B cell (primary cell): ENCODE measurements at regions not wholly inside any gene's neighbourhood (a gene's known extent, or its start where the extent isn't known, plus 50 kb on each side); places are given as distances from the start of the nearest gene placed in this dataset.

Experiments
- ATAC-seq: fragments of 200-7000 bp; cut with Tn5 transposase; one replicate; pipeline ENCODE4 v1.10.0; 2021; ENCODE audit warnings: low read depth, mild to moderate bottlenecking, moderate number of reproducible peaks, moderate library complexity
- CTCF ChIA-PET: fragments of 350-600 bp; sonication (Branson Sonifier 250); formaldehyde crosslinking; loops from one replicate; lab custom pipeline; 2021; ENCODE audit warnings: antibody characterized with exemption, inconsistent platforms; lab: Charles Lee
- POLR2A ChIA-PET: fragments of 350-600 bp; sonication (Branson Sonifier 250); formaldehyde crosslinking; loops from one replicate; lab custom pipeline; 2021; ENCODE audit warnings: antibody characterized with exemption; lab: Charles Lee
- DNase-seq: peaks from one replicate; pipeline ENCODE4 v3.0.0; 2013
- H2AFZ ChIP-seq: 2 replicates; pipeline ENCODE4 v1.6.1; 2012; ENCODE audit warnings: mild to moderate bottlenecking, low read depth, low read length; ENCODE audit not compliant: insufficient read depth, poor library complexity, severe bottlenecking
- H3K27ac ChIP-seq, 2 donors: 1 replicate in 1 of 2; 2 replicates in 1 of 2; pipeline ENCODE4 v1.5.1; 2012 to 2013; ENCODE audit warnings: low read length in 2 of 2, mild to moderate bottlenecking in 2 of 2, moderate library complexity in 1 of 2
- H3K27me3 ChIP-seq, 4 experiments: fragments of 200-600 bp in 1 of 4; sonication (generic) in 1 of 4; replicated peaks in 1 of 4; 1 replicate in 2 of 4; 2 replicates in 2 of 4; pipeline versions ENCODE4 v1.6.1 to v1.7.0; 2013 to 2016; ENCODE audit warnings: low read length in 3 of 4, mild to moderate bottlenecking in 2 of 4, mixed read lengths in 1 of 4, moderate library complexity in 1 of 4; ENCODE audit not compliant: insufficient read depth in 4 of 4, control insufficient read depth in 3 of 4; ENCODE audit errors: control extremely low read depth in 1 of 4
- H3K36me3 ChIP-seq, 2 experiments: replicated peaks in 1 of 2; 1 replicate in 1 of 2; 2 replicates in 1 of 2; pipeline versions ENCODE4 v1.6.1 to v1.7.1; 2013; ENCODE audit warnings: low read length in 1 of 2; ENCODE audit not compliant: insufficient read depth in 2 of 2, control insufficient read depth in 1 of 2; ENCODE audit errors: control extremely low read depth in 1 of 2, extremely low read depth in 1 of 2
- H3K4me1 ChIP-seq, 2 donors: fragments of 200-600 bp in 1 of 2; sonication (generic) in 1 of 2; 1 replicate in 1 of 2; 2 replicates in 1 of 2; pipeline versions ENCODE4 v1.5.1 to v1.6.1; 2013 to 2017; ENCODE audit warnings: low read length in 2 of 2; ENCODE audit not compliant: control insufficient read depth in 2 of 2, insufficient read depth in 2 of 2
- H3K4me2 ChIP-seq: replicated peaks from 2 replicates; pipeline ENCODE3; 2012; ENCODE audit warnings: mild to moderate bottlenecking, low read depth, low read length; ENCODE audit not compliant: poor library complexity, severe bottlenecking
- H3K4me3 ChIP-seq, 5 experiments: fragments of 200-600 bp in 1 of 5; sonication (generic) in 1 of 5; 1 replicate in 3 of 5; 2 replicates in 2 of 5; pipeline versions ENCODE4 v1.5.1 to v1.7.0; 2011 to 2016; ENCODE audit warnings: low read length in 4 of 5, mild to moderate bottlenecking in 4 of 5, low read depth in 2 of 5, control low read depth in 1 of 5, moderate library complexity in 1 of 5; ENCODE audit not compliant: insufficient read depth in 1 of 5; ENCODE audit errors: control extremely low read depth in 1 of 5, extremely low read depth in 1 of 5
- H3K79me2 ChIP-seq: fragments of 200-600 bp; sonication (generic); one replicate; pipeline ENCODE4 v1.6.0; 2016; ENCODE audit warnings: low read length; ENCODE audit not compliant: control insufficient read depth, insufficient read depth
- H3K9ac ChIP-seq: fragments of 200-600 bp; sonication (generic); 2 replicates; pipeline ENCODE4 v1.6.1; 2017; ENCODE audit warnings: mild to moderate bottlenecking, low read length, moderate library complexity
- H3K9me3 ChIP-seq, 3 donors: one replicate each; pipeline versions ENCODE4 v1.6.1 to v1.7.1; 2013; ENCODE audit warnings: low read length in 2 of 3; ENCODE audit not compliant: control insufficient read depth in 2 of 3, insufficient read depth in 1 of 3; ENCODE audit errors: control extremely low read depth in 1 of 3
- H4K20me1 ChIP-seq: 2 replicates; pipeline ENCODE4 v1.6.0; 2012; ENCODE audit warnings: mild to moderate bottlenecking, low read length; ENCODE audit not compliant: insufficient read depth, control insufficient read depth, poor library complexity, severe bottlenecking
- H3K27ac Mint-ChIP-seq: one replicate; pipeline ENCODE4 v1.8.0; 2021; ENCODE audit warnings: mixed read lengths
- H3K27me3 Mint-ChIP-seq: one replicate; pipeline ENCODE4 v1.8.0; 2021; ENCODE audit warnings: mixed read lengths
- H3K4me1 Mint-ChIP-seq: one replicate; pipeline ENCODE4 v1.8.0; 2021; ENCODE audit warnings: mixed read lengths
- H3K4me3 Mint-ChIP-seq: one replicate; pipeline ENCODE4 v1.8.0; 2021; ENCODE audit warnings: mixed read lengths
- H3K9me3 Mint-ChIP-seq: one replicate; pipeline ENCODE4 v1.8.0; 2022; ENCODE audit warnings: mixed read lengths; ENCODE audit not compliant: insufficient read depth
- CTCF ChIP-seq: fragments of 200-600 bp; IDR thresholded peaks from one replicate; pipeline ENCODE4 v1.8.0; 2022; ENCODE audit warnings: antibody characterized with exemption, mild to moderate bottlenecking
- EZH2 ChIP-seq: IDR thresholded peaks from 2 replicates; pipeline ENCODE4 v1.6.1; 2012; ENCODE audit warnings: borderline replicate concordance, low read depth, mild to moderate bottlenecking, moderate library complexity, low read length; ENCODE audit not compliant: insufficient read depth, poor library complexity, severe bottlenecking
- WGBS: methylation state at CpG from one replicate; pipeline ENCODE4 v1.1.5; 2013; ENCODE audit warnings: missing lambda C conversion rate; ENCODE audit not compliant: insufficient coverage; 5-methylcytosine and 5-hydroxymethylcytosine counted together
- intact Hi-C: fragments of 100-400 bp; cut with micrococcal nuclease; formaldehyde crosslinking; loops from one replicate; pipeline ENCODE4 v1.10.0; 2022

GRCh38 chr1:187931776-187932175, 1103.0 kb downstream of the PLA2G4A start:
- Mint-ChIP-seq H3K27ac (no peak overlapping the region), H3K4me1 (no peaks in the 10 kb centered on the region), H3K9me3 (no peaks in the 10 kb centered on the region), H3K27me3 (no peaks in the 10 kb centered on the region), H3K4me3 (no peak overlapping the region)
- H3K4me1 ChIP-seq, result no peaks in the 10 kb centered on the region
- no peaks in the 10 kb centered on the region for H3K79me2 ChIP-seq
- no peak overlapping the region for H2AFZ ChIP-seq
- H3K36me3 ChIP-seq, result no peaks in the 10 kb centered on the region
- H3K27ac ChIP-seq, result no peak overlapping the region
- no peaks in the 10 kb centered on the region for H4K20me1 ChIP-seq
- no peaks in the 10 kb centered on the region for H3K9me3 ChIP-seq
- no peak overlapping the region for H3K4me3 ChIP-seq
- no peak for ATAC-seq
- H3K9ac ChIP-seq, result no peak overlapping the region
- TF ChIP-seq CTCF (no peak), EZH2 (no peak)
- H3K27me3 ChIP-seq, result no peaks in the 10 kb centered on the region
- 80% methylated on average over 5 of the region's 7 CpGs for WGBS
- DNase-seq, result no peak
- intact Hi-C loops, result no loop called here
- ChIA-PET POLR2A (no interaction called here), CTCF (no interaction called here)
- no peak overlapping the region for H3K4me2 ChIP-seq

GRCh38 chr1:187933562-187934419, 1105.0 kb downstream of the PLA2G4A start:
- no peak overlapping the region for H3K4me2 ChIP-seq
- no peak for ATAC-seq
- 80% methylated on average over 1 of the region's 3 CpGs for WGBS
- intact Hi-C loops, result no loop called here
- Mint-ChIP-seq H3K27ac (no peak overlapping the region), H3K4me1 (no peaks in the 10 kb centered on the region), H3K9me3 (no peaks in the 10 kb centered on the region), H3K4me3 (no peak overlapping the region), H3K27me3 (no peaks in the 10 kb centered on the region)
- H3K4me3 ChIP-seq, result no peak overlapping the region
- H3K27ac ChIP-seq, result no peak overlapping the region
- no peaks in the 10 kb centered on the region for H3K9me3 ChIP-seq
- no peaks in the 10 kb centered on the region for H3K27me3 ChIP-seq
- no peaks in the 10 kb centered on the region for H3K4me1 ChIP-seq
- DNase-seq, result no peak
- no peaks in the 10 kb centered on the region for H4K20me1 ChIP-seq
- H3K36me3 ChIP-seq, result no peaks in the 10 kb centered on the region
- no peak overlapping the region for H3K9ac ChIP-seq
- CTCF ChIA-PET, result no interaction called here
- POLR2A ChIA-PET, result no interaction called here
- no peaks in the 10 kb centered on the region for H3K79me2 ChIP-seq
- no peak overlapping the region for H2AFZ ChIP-seq
- TF ChIP-seq CTCF (no peak), EZH2 (no peak)
